ENCODE measurements at regions not wholly inside any gene's neighbourhood (a gene's known extent, or its start where the extent isn't known, plus 50 kb on each side); places are given as distances from the start of the nearest gene placed in this dataset.

GRCh38 chr7:85655252-85655651, 468.4 kb upstream of the SEMA3D start:
- ChIA-PET CTCF (no interaction called here), POLR2A (no interaction called here)
- no peak for DNase-seq
- no peak for ATAC-seq (ENCODE audit: low read depth)
- no peaks in the 10 kb centered on the region for H3K4me1 Mint-ChIP-seq
- no peak overlapping the region for H3K4me3 Mint-ChIP-seq
- no peaks in the 10 kb centered on the region for H3K36me3 ChIP-seq (replicated peaks in 1 of 2; ENCODE audit: control extremely low read depth in 1 of 2, control insufficient read depth in 1 of 2, extremely low read depth in 1 of 2, insufficient read depth in 2 of 2, low read length in 1 of 2)
- intact Hi-C loops (cut with micrococcal nuclease): no loop called here
- 90% methylated on average over 2 of the region's 5 CpGs for WGBS (ENCODE audit: insufficient coverage)
- no peaks in the 10 kb centered on the region for H3K79me2 ChIP-seq (ENCODE audit: control insufficient read depth, insufficient read depth, low read length)
- H3K27me3 ChIP-seq (replicated peaks in 1 of 4; ENCODE audit: control extremely low read depth in 1 of 4, control insufficient read depth in 3 of 4, insufficient read depth in 4 of 4, low read length in 3 of 4): no peaks in the 10 kb centered on the region
- H3K9me3 Mint-ChIP-seq (ENCODE audit: insufficient read depth): no peaks in the 10 kb centered on the region
- no peak overlapping the region for H3K9ac ChIP-seq (ENCODE audit: low read length)
- no peak overlapping the region for H3K27ac ChIP-seq (ENCODE audit: low read length in 2 of 2)
- no peaks in the 10 kb centered on the region for H4K20me1 ChIP-seq (ENCODE audit: control insufficient read depth, insufficient read depth, low read length, poor library complexity, severe bottlenecking)
- H3K4me2 ChIP-seq (replicated peaks; ENCODE audit: low read depth, low read length, poor library complexity, severe bottlenecking): no peak overlapping the region
- peaks cover 0 to 3% (median 0%) of the 10 kb centered on the region in 3 donors for H3K9me3 ChIP-seq (ENCODE audit: control extremely low read depth in 1 of 3, control insufficient read depth in 2 of 3, insufficient read depth in 1 of 3, low read length in 2 of 3)
- H3K27me3 Mint-ChIP-seq: no peaks in the 10 kb centered on the region
- H3K27ac Mint-ChIP-seq: no peak overlapping the region
- TF ChIP-seq, protein P1, sequence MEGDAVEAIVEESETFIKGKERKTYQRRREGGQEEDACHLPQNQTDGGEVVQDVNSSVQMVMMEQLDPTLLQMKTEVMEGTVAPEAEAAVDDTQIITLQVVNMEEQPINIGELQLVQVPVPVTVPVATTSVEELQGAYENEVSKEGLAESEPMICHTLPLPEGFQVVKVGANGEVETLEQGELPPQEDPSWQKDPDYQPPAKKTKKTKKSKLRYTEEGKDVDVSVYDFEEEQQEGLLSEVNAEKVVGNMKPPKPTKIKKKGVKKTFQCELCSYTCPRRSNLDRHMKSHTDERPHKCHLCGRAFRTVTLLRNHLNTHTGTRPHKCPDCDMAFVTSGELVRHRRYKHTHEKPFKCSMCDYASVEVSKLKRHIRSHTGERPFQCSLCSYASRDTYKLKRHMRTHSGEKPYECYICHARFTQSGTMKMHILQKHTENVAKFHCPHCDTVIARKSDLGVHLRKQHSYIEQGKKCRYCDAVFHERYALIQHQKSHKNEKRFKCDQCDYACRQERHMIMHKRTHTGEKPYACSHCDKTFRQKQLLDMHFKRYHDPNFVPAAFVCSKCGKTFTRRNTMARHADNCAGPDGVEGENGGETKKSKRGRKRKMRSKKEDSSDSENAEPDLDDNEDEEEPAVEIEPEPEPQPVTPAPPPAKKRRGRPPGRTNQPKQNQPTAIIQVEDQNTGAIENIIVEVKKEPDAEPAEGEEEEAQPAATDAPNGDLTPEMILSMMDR (IDR thresholded peaks at IDR 0.05): no peak
- no peak for TF ChIP-seq EZH2 (IDR thresholded peaks at IDR 0.05; ENCODE audit: borderline replicate concordance, insufficient read depth, low read depth, low read length, poor library complexity, severe bottlenecking)
- H3K4me3 ChIP-seq (ENCODE audit: control extremely low read depth in 1 of 5, extremely low read depth in 1 of 5, insufficient read depth in 1 of 5, low read depth in 2 of 5, low read length in 4 of 5): no peak overlapping the region
- no peaks in the 10 kb centered on the region for H3K4me1 ChIP-seq (ENCODE audit: control insufficient read depth in 2 of 2, insufficient read depth in 2 of 2, low read length in 2 of 2)
- H2AFZ ChIP-seq (ENCODE audit: insufficient read depth, low read depth, low read length, poor library complexity, severe bottlenecking): no peak overlapping the region

DNA sequence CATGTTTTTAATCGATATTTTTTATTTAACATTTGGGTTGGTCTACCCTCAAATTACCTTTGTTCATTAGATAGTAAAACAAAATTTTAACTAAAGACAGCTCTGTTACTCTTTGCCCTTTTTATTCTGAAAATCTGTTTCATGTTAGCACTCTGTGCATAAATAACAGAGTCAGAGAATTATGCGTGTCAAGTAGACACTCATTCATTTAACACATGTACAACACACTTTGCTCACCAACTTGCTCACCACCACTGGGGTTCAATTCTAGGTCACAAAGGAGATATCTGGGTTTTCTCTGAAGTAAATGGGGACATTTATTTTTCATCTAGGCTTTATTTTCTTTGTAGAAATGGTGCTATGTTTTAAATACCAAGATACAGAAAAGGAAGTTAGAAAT, 457.4 kb upstream of the SEMA3D start:
- Histone ChIP-seq H3K36me3 (replicated peaks in 1 of 2; ENCODE audit: control extremely low read depth in 1 of 2, control insufficient read depth in 1 of 2, extremely low read depth in 1 of 2, insufficient read depth in 2 of 2, low read length in 1 of 2) (no peaks in the 10 kb centered on the region), H3K27ac (ENCODE audit: low read length in 2 of 2) (no peak overlapping the region), H3K79me2 (ENCODE audit: control insufficient read depth, insufficient read depth, low read length) (no peaks in the 10 kb centered on the region), H2AFZ (ENCODE audit: insufficient read depth, low read depth, low read length, poor library complexity, severe bottlenecking) (no peak overlapping the region), H3K27me3 (replicated peaks in 1 of 4; ENCODE audit: control extremely low read depth in 1 of 4, control insufficient read depth in 3 of 4, insufficient read depth in 4 of 4, low read length in 3 of 4) (no peaks in the 10 kb centered on the region), H3K9ac (ENCODE audit: low read length) (no peak overlapping the region), H3K4me2 (replicated peaks; ENCODE audit: low read depth, low read length, poor library complexity, severe bottlenecking) (no peak overlapping the region), H3K9me3 (ENCODE audit: control extremely low read depth in 1 of 3, control insufficient read depth in 2 of 3, insufficient read depth in 1 of 3, low read length in 2 of 3) (peaks cover 0 to 6% (median 0%) of the 10 kb centered on the region in 3 donors), H3K4me1 (ENCODE audit: control insufficient read depth in 2 of 2, insufficient read depth in 2 of 2, low read length in 2 of 2) (no peaks in the 10 kb centered on the region), H3K4me3 (ENCODE audit: control extremely low read depth in 1 of 5, extremely low read depth in 1 of 5, insufficient read depth in 1 of 5, low read depth in 2 of 5, low read length in 4 of 5) (no peak overlapping the region), H4K20me1 (ENCODE audit: control insufficient read depth, insufficient read depth, low read length, poor library complexity, severe bottlenecking) (no peaks in the 10 kb centered on the region)
- H3K4me3 Mint-ChIP-seq: no peak overlapping the region
- DNase-seq (no peak), ATAC-seq (ENCODE audit: low read depth) (no peak)
- H3K27me3 Mint-ChIP-seq: no peaks in the 10 kb centered on the region
- no peak for TF ChIP-seq EZH2 (IDR thresholded peaks at IDR 0.05; ENCODE audit: borderline replicate concordance, insufficient read depth, low read depth, low read length, poor library complexity, severe bottlenecking)
- TF ChIP-seq, protein P1 (IDR thresholded peaks at IDR 0.05): no peak
- H3K9me3 Mint-ChIP-seq (ENCODE audit: insufficient read depth): no peaks in the 10 kb centered on the region
- no peak overlapping the region for H3K27ac Mint-ChIP-seq
- ChIA-PET CTCF (no interaction called here), POLR2A (no interaction called here)
- intact Hi-C loops (cut with micrococcal nuclease): no loop called here
- no peaks in the 10 kb centered on the region for H3K4me1 Mint-ChIP-seq
- WGBS (ENCODE audit: insufficient coverage): no CpG with 5 or more reads among the region's 2 CpGs
